MCF 10A (cell line): ENCODE measurements at regions not wholly inside any gene's neighbourhood (a gene's known extent, or its start where the extent isn't known, plus 50 kb on each side); places are given as distances from the start of the nearest gene placed in this dataset.

Source experiments
- BruUV-seq: library from RNA; stranded (reverse); fragments of 400-500 nt; replicated peaks from 2 replicates; lab custom pipeline; 2021; lab: Mats Ljungman, UMichigan
- CTCF ChIA-PET: fragments of 300-600 bp; sonication (Branson Sonifier 250); formaldehyde crosslinking; extraction: SDS; loops from one replicate; lab custom pipeline; 2021; ENCODE audit warnings: antibody characterized with exemption, inconsistent platforms; lab: Yijun Ruan, JAX
- POLR2A ChIA-PET: fragments of 300-600, 350-650 bp; sonication (Branson Sonifier 250); formaldehyde crosslinking; extraction: SDS; loops from one replicate; lab custom pipeline; 2020; ENCODE audit warnings: antibody characterized with exemption, inconsistent platforms; lab: Yijun Ruan, JAX
- DNase-seq: peaks from one replicate; pipeline ENCODE4 v3.0.0-alpha.2; 2018; ENCODE audit not compliant: unreplicated experiment
- H3K27ac Mint-ChIP-seq: one replicate; pipeline ENCODE4 v1.8.0; 2022; ENCODE audit warnings: mild to moderate bottlenecking, low read depth, mixed read lengths; ENCODE audit not compliant: unreplicated experiment
- H3K27me3 Mint-ChIP-seq: one replicate; pipeline ENCODE4 v1.8.0; 2022; ENCODE audit warnings: mixed read lengths; ENCODE audit not compliant: insufficient read depth, unreplicated experiment
- H3K36me3 Mint-ChIP-seq: one replicate; pipeline ENCODE4 v1.8.0; 2022; ENCODE audit warnings: mild to moderate bottlenecking, moderate library complexity, mixed read lengths; ENCODE audit not compliant: insufficient read depth, unreplicated experiment
- H3K4me1 Mint-ChIP-seq: one replicate; pipeline ENCODE4 v1.8.0; 2022; ENCODE audit warnings: mixed read lengths; ENCODE audit not compliant: insufficient read depth, unreplicated experiment
- H3K4me3 Mint-ChIP-seq: one replicate; pipeline ENCODE4 v1.8.0; 2022; ENCODE audit warnings: mild to moderate bottlenecking, moderate library complexity, mixed read lengths; ENCODE audit not compliant: unreplicated experiment
- H3K9me3 Mint-ChIP-seq: one replicate; pipeline ENCODE4 v1.8.0; 2022; ENCODE audit warnings: mixed read lengths; ENCODE audit not compliant: unreplicated experiment
- CTCF ChIP-seq: fragments of 200-600 bp; IDR thresholded peaks from one replicate; pipeline ENCODE4 v1.8.0; 2022; ENCODE audit warnings: antibody characterized with exemption, mild to moderate bottlenecking; ENCODE audit not compliant: unreplicated experiment
- intact Hi-C: fragments of 100-400 bp; cut with micrococcal nuclease; formaldehyde crosslinking; loops from 2 replicates; pipeline ENCODE4 v1.14.1; 2022

- Mint-ChIP-seq H3K27me3 (no peaks in the 10 kb centered on the region), H3K4me3 (no peak overlapping the region), H3K27ac (no peak overlapping the region), H3K9me3 (no peaks in the 10 kb centered on the region), H3K36me3 (no peaks in the 10 kb centered on the region), H3K4me1 (peaks cover 5% of the 10 kb centered on the region)
- TF ChIP-seq CTCF = no peak
- intact Hi-C loops = no loop called here
- peak; percentile 20 for DNase-seq
- no TSS peak for BruUV-seq
- CTCF ChIA-PET = no interaction called here
- POLR2A ChIA-PET = no interaction called here
Measured at GRCh38 chr2:81692566-81692965, 1388.0 kb upstream of the LRRTM1 start.

DNA sequence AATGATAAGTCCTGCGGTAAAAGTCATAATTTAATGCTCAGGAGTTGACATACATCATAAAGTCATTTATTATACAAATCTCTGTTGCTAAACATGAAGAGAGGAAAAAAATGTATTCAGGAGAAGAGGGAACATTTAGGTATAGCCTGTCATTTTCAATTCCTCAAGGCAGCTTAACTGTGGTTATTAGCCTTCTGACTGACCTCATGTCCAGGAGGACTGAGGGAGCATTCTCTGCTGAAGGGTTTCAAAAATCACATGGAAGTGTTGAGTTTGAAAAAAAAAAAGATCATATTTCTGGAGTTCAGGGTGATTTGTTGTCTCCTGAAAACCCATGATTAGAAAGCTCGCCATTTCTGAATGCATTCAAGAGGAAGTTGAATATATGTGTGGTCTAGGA is 1371.1 kb upstream of the LRRTM1 start:
- no peaks in the 10 kb centered on the region for H3K4me1 Mint-ChIP-seq
- no TSS peak for BruUV-seq
- intact Hi-C loops = no loop called here
- CTCF ChIA-PET = interaction anchor here (0.7 to 0.9 kb wide), 2 partner anchors 12 to 73 kb away, joined by 3 to 7 read pairs; no protein-coding TSS in a partner anchor
- H3K27ac Mint-ChIP-seq = no peak overlapping the region
- no peaks in the 10 kb centered on the region for H3K9me3 Mint-ChIP-seq
- POLR2A ChIA-PET = no interaction called here
- no peak overlapping the region for H3K4me3 Mint-ChIP-seq
- no peaks in the 10 kb centered on the region for H3K27me3 Mint-ChIP-seq
- DNase-seq = no peak
- TF ChIP-seq CTCF = no peak
- H3K36me3 Mint-ChIP-seq = no peaks in the 10 kb centered on the region

- Mint-ChIP-seq H3K36me3 (no peaks in the 10 kb centered on the region), H3K4me1 (no peaks in the 10 kb centered on the region), H3K27me3 (no peaks in the 10 kb centered on the region), H3K4me3 (no peak overlapping the region), H3K9me3 (no peaks in the 10 kb centered on the region), H3K27ac (no peak overlapping the region)
- BruUV-seq = no TSS peak
- no peak for TF ChIP-seq CTCF
- intact Hi-C loops = no loop called here
- POLR2A ChIA-PET = interaction anchor here (1.1 kb wide), 1 partner anchor 12 kb away, joined by 4 read pairs; no protein-coding TSS in a partner anchor
- DNase-seq = no peak
- CTCF ChIA-PET = interaction anchor here (1.4 kb wide), 1 partner anchor 11 kb away, joined by 3 read pairs; no protein-coding TSS in a partner anchor
Measured at GRCh38 chr2:81672923-81673322, 1368.4 kb upstream of the LRRTM1 start.

DNA sequence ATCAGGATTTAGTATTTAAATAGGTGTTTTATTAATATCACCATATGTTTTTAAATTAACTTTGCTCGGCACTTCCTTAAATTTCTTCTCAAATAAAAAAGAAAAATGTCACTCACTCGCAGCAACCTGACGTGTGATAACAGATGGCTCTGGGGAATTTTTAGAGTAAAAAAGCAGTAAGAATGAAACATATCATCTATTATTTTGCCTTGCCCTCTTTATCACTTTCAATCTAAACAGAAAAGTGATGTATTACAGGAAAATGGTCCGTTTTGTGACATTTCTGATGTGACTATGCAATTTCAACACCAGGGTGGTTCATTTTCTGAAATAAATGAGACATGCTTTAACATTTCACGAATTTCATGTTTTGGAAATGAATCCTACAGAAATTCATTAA is 1368.0 kb upstream of the LRRTM1 start:
- CTCF ChIA-PET = interaction anchor here (1.4 kb wide), 1 partner anchor 11 kb away, joined by 3 read pairs; no protein-coding TSS in a partner anchor
- POLR2A ChIA-PET = interaction anchor here (1.1 kb wide), 1 partner anchor 11 kb away, joined by 4 read pairs; no protein-coding TSS in a partner anchor
- no peaks in the 10 kb centered on the region for H3K4me1 Mint-ChIP-seq
- H3K9me3 Mint-ChIP-seq = no peaks in the 10 kb centered on the region
- no peaks in the 10 kb centered on the region for H3K27me3 Mint-ChIP-seq
- no peak for TF ChIP-seq CTCF
- no TSS peak for BruUV-seq
- DNase-seq = no peak
- intact Hi-C loops = no loop called here
- no peaks in the 10 kb centered on the region for H3K36me3 Mint-ChIP-seq
- no peak overlapping the region for H3K4me3 Mint-ChIP-seq
- no peak overlapping the region for H3K27ac Mint-ChIP-seq
